ENCODE measurements at regions not wholly inside any gene's neighbourhood (a gene's known extent, or its start where the extent isn't known, plus 50 kb on each side); places are given as distances from the start of the nearest gene placed in this dataset.

GRCh38 chr5:57900381-57900944 lies 417.9 kb upstream of the ACTBL2 start (continued):
- TF ChIP-seq ZBTB33 (IDR thresholded peaks at IDR 0.05) = no peak
- TF ChIP-seq TAF1 (conservative IDR thresholded peaks at IDR 0.05) = no peak

- H3K4me3 ChIP-seq (ENCODE audit: low read depth in 1 of 3, low read length in 3 of 3) = no peak overlapping the region
- no peak overlapping the region for H3K9ac ChIP-seq (ENCODE audit: low read depth in 1 of 2, low read length in 2 of 2)
- no peaks in the 10 kb centered on the region for H3K27me3 ChIP-seq (ENCODE audit: control insufficient read depth in 4 of 4, insufficient read depth in 4 of 4, low read length in 3 of 4)
- no peak for TF ChIP-seq GABPA (IDR thresholded peaks at IDR 0.05 in 1 of 2, conservative IDR thresholded peaks at IDR 0.05 in 1 of 2)
- TF ChIP-seq CTCF (IDR thresholded peaks at IDR 0.05; ENCODE audit: low read depth, low read length, missing input control) = no peak
- no peak for TF ChIP-seq NR2F2 (IDR thresholded peaks at IDR 0.05)
- no peak for TF ChIP-seq FOXA2 (IDR thresholded peaks at IDR 0.05)
- TF ChIP-seq FOXA1 (IDR thresholded peaks at IDR 0.05) = no peak
- TF ChIP-seq HNF4G (IDR thresholded peaks at IDR 0.05) = no peak
- TF ChIP-seq REST (IDR thresholded peaks at IDR 0.05) = no peak
- no peak for TF ChIP-seq EGR1 (IDR thresholded peaks at IDR 0.05; ENCODE audit: low read depth in 2 of 2)
- no peak for TF ChIP-seq HNF4A (conservative IDR thresholded peaks at IDR 0.05)
- no peak for TF ChIP-seq RXRA (IDR thresholded peaks at IDR 0.05)
- TF ChIP-seq SP1 (IDR thresholded peaks at IDR 0.05) = no peak
- TF ChIP-seq RAD21 (IDR thresholded peaks at IDR 0.05) = no peak
- no peak for TF ChIP-seq YY1 (IDR thresholded peaks at IDR 0.05)
- H3K27ac ChIP-seq (ENCODE audit: low read depth in 1 of 2, low read length in 2 of 2) = no peak overlapping the region
- no peaks in the 10 kb centered on the region for H3K36me3 ChIP-seq (ENCODE audit: control insufficient read depth in 4 of 4, insufficient read depth in 3 of 4, low read depth in 1 of 4, low read length in 3 of 4)
- no peak for DNase-seq (ENCODE audit: low spot score)
- no peaks in the 10 kb centered on the region for H3K9me3 ChIP-seq (ENCODE audit: control insufficient read depth in 4 of 4, low read length in 3 of 4)
- no peaks in the 10 kb centered on the region for H3K4me1 ChIP-seq (ENCODE audit: control insufficient read depth in 4 of 4, insufficient read depth in 4 of 4, low read length in 3 of 4)
Observed at GRCh38 chr5:57896576-57896975, 414.0 kb upstream of the ACTBL2 start.

GRCh38 chr5:57895766-57896165 lies 413.2 kb upstream of the ACTBL2 start:
- 75% methylated on average over 1 of the region's 1 CpG for WGBS
- Histone ChIP-seq H3K4me3 (ENCODE audit: low read depth in 1 of 3, low read length in 3 of 3) (no peak overlapping the region), H3K9me3 (ENCODE audit: control insufficient read depth in 4 of 4, low read length in 3 of 4) (no peaks in the 10 kb centered on the region), H3K27ac (ENCODE audit: low read depth in 1 of 2, low read length in 2 of 2) (no peak overlapping the region), H3K27me3 (ENCODE audit: control insufficient read depth in 4 of 4, insufficient read depth in 4 of 4, low read length in 3 of 4) (no peaks in the 10 kb centered on the region), H3K9ac (ENCODE audit: low read depth in 1 of 2, low read length in 2 of 2) (no peak overlapping the region), H3K36me3 (ENCODE audit: control insufficient read depth in 4 of 4, insufficient read depth in 3 of 4, low read depth in 1 of 4, low read length in 3 of 4) (no peaks in the 10 kb centered on the region), H3K4me1 (ENCODE audit: control insufficient read depth in 4 of 4, insufficient read depth in 4 of 4, low read length in 3 of 4) (no peaks in the 10 kb centered on the region)
- no peak for DNase-seq (ENCODE audit: low spot score)
- no peak for TF ChIP-seq FOXA2 (IDR thresholded peaks at IDR 0.05)
- TF ChIP-seq GABPA (IDR thresholded peaks at IDR 0.05 in 1 of 2, conservative IDR thresholded peaks at IDR 0.05 in 1 of 2) = no peak
- TF ChIP-seq RAD21 (IDR thresholded peaks at IDR 0.05) = no peak
- no peak for TF ChIP-seq TAF1 (conservative IDR thresholded peaks at IDR 0.05)
- TF ChIP-seq MAX (IDR thresholded peaks at IDR 0.05) = no peak
- TF ChIP-seq HNF4A (conservative IDR thresholded peaks at IDR 0.05) = no peak
- TF ChIP-seq ATF3 (IDR thresholded peaks at IDR 0.05) = no peak
- no peak for TF ChIP-seq FOXA1 (IDR thresholded peaks at IDR 0.05)
- TF ChIP-seq RXRA (IDR thresholded peaks at IDR 0.05) = no peak
- TF ChIP-seq SP1 (IDR thresholded peaks at IDR 0.05) = no peak
- no peak for TF ChIP-seq JUND (IDR thresholded peaks at IDR 0.05)
- no peak for TF ChIP-seq NR2F2 (IDR thresholded peaks at IDR 0.05)
- TF ChIP-seq ZBTB33 (IDR thresholded peaks at IDR 0.05) = no peak
- TF ChIP-seq CTCF (IDR thresholded peaks at IDR 0.05; ENCODE audit: low read depth, low read length, missing input control) = no peak
- TF ChIP-seq HNF4G (IDR thresholded peaks at IDR 0.05) = no peak

All from liver (tissue), 8 donors.